ENCODE measurements at regions not wholly inside any gene's neighbourhood (a gene's known extent, or its start where the extent isn't known, plus 50 kb on each side); places are given as distances from the start of the nearest gene placed in this dataset.

DNA sequence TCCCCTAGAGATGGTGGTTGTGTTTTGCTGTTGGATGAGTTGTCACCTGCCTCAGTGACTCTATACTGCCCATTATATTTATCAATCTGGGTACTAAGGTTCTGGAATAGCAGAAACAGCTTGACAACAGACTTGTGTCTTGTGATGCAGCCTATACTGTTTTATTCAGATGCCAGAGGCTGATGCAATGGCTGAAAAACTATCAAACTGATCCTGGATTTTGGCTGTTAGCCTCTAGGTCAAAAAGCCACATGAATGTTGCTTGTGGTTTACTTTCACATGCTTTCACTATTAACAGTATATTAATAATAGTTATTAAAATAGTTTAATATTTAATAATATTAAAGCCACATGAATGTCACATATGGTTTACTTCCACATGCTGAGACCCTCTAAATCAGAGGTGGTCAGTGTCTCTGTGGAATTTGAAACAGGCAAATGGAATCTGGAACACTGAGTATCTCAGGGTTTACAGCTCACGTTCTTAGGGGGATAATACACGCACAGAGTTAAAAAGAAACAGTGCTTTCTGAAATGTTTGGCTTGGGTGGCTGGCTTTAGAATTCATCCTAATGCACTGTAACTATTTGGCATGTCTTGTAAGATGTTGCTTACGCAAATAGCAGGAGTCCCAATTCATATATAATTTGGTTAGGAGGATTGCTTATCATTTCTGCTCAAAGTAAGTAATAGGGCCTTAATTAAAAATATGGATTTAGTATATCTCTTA, 82.5 kb upstream of the LCORL start:
- TF ChIP-seq POLR2A (IDR thresholded peaks at IDR 0.05; ENCODE audit: low read depth, low read length) (no peak), TAF1 (IDR thresholded peaks at IDR 0.05; ENCODE audit: borderline replicate concordance, low read depth, low read length) (no peak), POLR2AphosphoS5 (IDR thresholded peaks at IDR 0.05; ENCODE audit: low read depth, low read length) (no peak)
